ENCODE measurements at regions not wholly inside any gene's neighbourhood (a gene's known extent, or its start where the extent isn't known, plus 50 kb on each side); places are given as distances from the start of the nearest gene placed in this dataset.

GRCh38 chr5:133738271-133738670, 125.9 kb upstream of the FSTL4 start (continued):
- no peak for TF ChIP-seq KDM5A (IDR thresholded peaks at IDR 0.05; ENCODE audit: low read length)

GRCh38 chr5:133736512-133736911, 124.2 kb upstream of the FSTL4 start:
- Histone ChIP-seq H3K9me3 (ENCODE audit: insufficient read depth in 2 of 2, low read depth in 1 of 2, low read length in 1 of 2) (no peaks in the 10 kb centered on the region), H3K36me3 (ENCODE audit: control insufficient read depth in 2 of 4, insufficient read depth in 4 of 4, low read length in 3 of 4) (no peaks in the 10 kb centered on the region), H3K4ac (replicated peaks; ENCODE audit: insufficient read length, low read depth, low read length) (no peak overlapping the region), H4K5ac (ENCODE audit: insufficient read length, low read depth, low read length) (no peak overlapping the region), H3K79me1 (ENCODE audit: low read depth, low read length) (no peaks in the 10 kb centered on the region), H2BK20ac (ENCODE audit: low read length) (no peak overlapping the region), H3K9ac (replicated peaks in 1 of 4; ENCODE audit: extremely low read depth in 1 of 4, low read depth in 3 of 4, low read length in 3 of 4) (no peak overlapping the region), H3K27ac (ENCODE audit: low read depth, low read length) (no peak overlapping the region), H2BK15ac (ENCODE audit: low read length) (no peak overlapping the region), H4K20me1 (replicated peaks in 1 of 2; ENCODE audit: control insufficient read depth in 1 of 2, insufficient read depth in 2 of 2, low read length in 2 of 2) (no peaks in the 10 kb centered on the region), H2BK12ac (ENCODE audit: low read depth, low read length) (no peak overlapping the region), H3K23ac (ENCODE audit: insufficient read length) (no peak overlapping the region), H3K4me2 (ENCODE audit: insufficient read depth in 1 of 2, low read depth in 2 of 2, low read length in 2 of 2) (no peak overlapping the region), H3K4me1 (replicated peaks in 1 of 4; ENCODE audit: control insufficient read depth in 3 of 4, insufficient read depth in 4 of 4, low read length in 3 of 4) (no peaks in the 10 kb centered on the region), H3K18ac (ENCODE audit: extremely low read depth, low read length) (no peak overlapping the region), H2BK120ac (replicated peaks; ENCODE audit: low read depth, low read length) (no peak overlapping the region), H4K8ac (ENCODE audit: extremely low read depth, insufficient read depth, low read length) (no peak overlapping the region), H4K91ac (replicated peaks; ENCODE audit: insufficient read length, low read length) (no peak overlapping the region), H3K14ac (ENCODE audit: insufficient read length) (no peak overlapping the region), H3K79me2 (ENCODE audit: control insufficient read depth in 1 of 2, insufficient read depth in 2 of 2, low read length in 2 of 2) (no peaks in the 10 kb centered on the region; a peak in 1 of 4 replicates), H2BK5ac (ENCODE audit: low read depth, low read length) (no peak overlapping the region), H3K56ac (replicated peaks; ENCODE audit: insufficient read length, low read depth, low read length) (no peak overlapping the region), H3K27me3 (replicated peaks in 1 of 4; ENCODE audit: control insufficient read depth in 3 of 4, extremely low read depth in 1 of 4, insufficient read depth in 3 of 4, low read length in 3 of 4) (no peaks in the 10 kb centered on the region), H3K4me3 (ENCODE audit: extremely low read depth in 1 of 4, insufficient read depth in 2 of 4, low read depth in 3 of 4, low read length in 4 of 4) (no peak overlapping the region), H3K23me2 (ENCODE audit: low read depth, low read length) (no peaks in the 10 kb centered on the region), H2AFZ (ENCODE audit: low read length) (no peak overlapping the region), H2AK5ac (ENCODE audit: low read depth, low read length) (no peak overlapping the region)
- WGBS, 2 experiments (ENCODE audit: extremely low coverage in 1 of 2, insufficient coverage in 1 of 2, insufficient read length in 1 of 2, insufficient replicate concordance in 2 of 2, low coverage in 1 of 2, low lambda C conversion rate in 2 of 2, missing lambda C conversion rate in 1 of 2) = 80% methylated on average over 4 of the region's 5 CpGs; no CpG with 5 or more reads in 1 of the 2 experiments
- CTCF ChIA-PET (ENCODE audit: partially characterized antibody) = interaction anchor here (1.9 kb wide), 1 partner anchor 10 kb away, joined by 8 read pairs; no protein-coding TSS in a partner anchor
- FAIRE-seq = no peak
- DNase-seq (ENCODE audit: low read depth in 1 of 2, low spot score in 2 of 2) = peak in 1 of 2 experiments; percentile 2
- POLR2A ChIA-PET (ENCODE audit: partially characterized antibody) = no interaction called here
- TF ChIP-seq EZH2 (IDR thresholded peaks at IDR 0.05; ENCODE audit: low read depth, low read length, severe bottlenecking) = no peak
- TF ChIP-seq SIRT6 (IDR thresholded peaks at IDR 0.05; ENCODE audit: low read length) = no peak
- no peak for TF ChIP-seq TEAD4 (IDR thresholded peaks at IDR 0.05; ENCODE audit: low read depth, low read length)
- TF ChIP-seq HDAC6 (IDR thresholded peaks at IDR 0.05; ENCODE audit: low read depth, low read length) = no peak
- no peak for TF ChIP-seq HDAC2 (IDR thresholded peaks at IDR 0.05; ENCODE audit: borderline replicate concordance in 1 of 2, low read depth in 2 of 2, low read length in 2 of 2)
- TF ChIP-seq SP4 (IDR thresholded peaks at IDR 0.05; ENCODE audit: low read length) = no peak
- no peak for TF ChIP-seq ATF3 (IDR thresholded peaks at IDR 0.05; ENCODE audit: insufficient read depth, low read depth, low read length)
- TF ChIP-seq ASH2L (IDR thresholded peaks at IDR 0.05; ENCODE audit: low read length) = no peak
- no peak for TF ChIP-seq CBX5 (IDR thresholded peaks at IDR 0.05; ENCODE audit: low read depth, low read length)
- no peak for TF ChIP-seq TCF12 (IDR thresholded peaks at IDR 0.05; ENCODE audit: low read depth, low read length)
- TF ChIP-seq RFX5 (IDR thresholded peaks at IDR 0.05; ENCODE audit: borderline replicate concordance, low read depth, low read length) = no peak
- no peak for TF ChIP-seq SRF (IDR thresholded peaks at IDR 0.05; ENCODE audit: low read depth, low read length)
